Astrocyte (in vitro differentiated cells and primary cell): ENCODE measurements at regions not wholly inside any gene's neighbourhood (a gene's known extent, or its start where the extent isn't known, plus 50 kb on each side); places are given as distances from the start of the nearest gene placed in this dataset.

ENCODE experiments used
- EZH2 ChIP-seq: IDR thresholded peaks from 2 replicates; pipeline ENCODE4 v1.6.1; 2012; ENCODE audit warnings: mild to moderate bottlenecking, low read length, inconsistent platforms; ENCODE audit not compliant: insufficient read depth
- TF ChIP-seq, protein P1 (sequence below): IDR thresholded peaks from 2 replicates; pipeline ENCODE4 v1.5.1; 2011; ENCODE audit warnings: low read depth, mild to moderate bottlenecking, inconsistent platforms, low read length, moderate library complexity; ENCODE audit not compliant: insufficient read depth

DNA sequence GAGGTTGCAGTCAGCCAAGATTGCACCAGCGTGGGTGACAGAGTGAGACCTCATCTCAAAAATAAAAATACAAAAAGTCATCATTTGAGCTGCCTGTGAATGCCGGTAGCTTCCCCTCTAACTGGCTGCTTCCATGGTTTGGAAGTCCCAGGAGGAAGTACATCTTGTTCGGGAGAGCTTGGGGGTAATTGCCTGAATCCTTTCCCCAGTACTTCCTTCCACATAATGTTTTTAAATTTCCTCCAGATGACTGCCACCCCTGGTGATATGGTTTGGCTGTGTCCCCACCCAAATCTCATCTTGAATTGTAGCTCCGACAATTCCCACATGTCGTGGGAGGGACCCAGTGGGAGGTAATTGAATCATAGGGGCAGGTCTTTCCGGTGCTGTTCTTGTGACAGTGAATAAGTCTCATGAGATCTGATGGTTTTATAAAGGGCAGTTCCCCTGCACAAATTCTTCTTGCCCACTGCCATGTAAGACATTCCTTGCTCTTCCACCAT lies 87.2 kb downstream of the SPRING1 start:
- TF ChIP-seq, protein P1, sequence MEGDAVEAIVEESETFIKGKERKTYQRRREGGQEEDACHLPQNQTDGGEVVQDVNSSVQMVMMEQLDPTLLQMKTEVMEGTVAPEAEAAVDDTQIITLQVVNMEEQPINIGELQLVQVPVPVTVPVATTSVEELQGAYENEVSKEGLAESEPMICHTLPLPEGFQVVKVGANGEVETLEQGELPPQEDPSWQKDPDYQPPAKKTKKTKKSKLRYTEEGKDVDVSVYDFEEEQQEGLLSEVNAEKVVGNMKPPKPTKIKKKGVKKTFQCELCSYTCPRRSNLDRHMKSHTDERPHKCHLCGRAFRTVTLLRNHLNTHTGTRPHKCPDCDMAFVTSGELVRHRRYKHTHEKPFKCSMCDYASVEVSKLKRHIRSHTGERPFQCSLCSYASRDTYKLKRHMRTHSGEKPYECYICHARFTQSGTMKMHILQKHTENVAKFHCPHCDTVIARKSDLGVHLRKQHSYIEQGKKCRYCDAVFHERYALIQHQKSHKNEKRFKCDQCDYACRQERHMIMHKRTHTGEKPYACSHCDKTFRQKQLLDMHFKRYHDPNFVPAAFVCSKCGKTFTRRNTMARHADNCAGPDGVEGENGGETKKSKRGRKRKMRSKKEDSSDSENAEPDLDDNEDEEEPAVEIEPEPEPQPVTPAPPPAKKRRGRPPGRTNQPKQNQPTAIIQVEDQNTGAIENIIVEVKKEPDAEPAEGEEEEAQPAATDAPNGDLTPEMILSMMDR, result no peak
- TF ChIP-seq EZH2, result no peak
